A204.1 (cell line): ENCODE measurements at regions not wholly inside any gene's neighbourhood (a gene's known extent, or its start where the extent isn't known, plus 50 kb on each side); places are given as distances from the start of the nearest gene placed in this dataset.

Source experiments
- FAIRE-seq: peaks from 2 replicates; lab custom pipeline; 2012; peaks lifted over from hg19 to GRCh38; lab: Jason Lieb, UNC

DNA sequence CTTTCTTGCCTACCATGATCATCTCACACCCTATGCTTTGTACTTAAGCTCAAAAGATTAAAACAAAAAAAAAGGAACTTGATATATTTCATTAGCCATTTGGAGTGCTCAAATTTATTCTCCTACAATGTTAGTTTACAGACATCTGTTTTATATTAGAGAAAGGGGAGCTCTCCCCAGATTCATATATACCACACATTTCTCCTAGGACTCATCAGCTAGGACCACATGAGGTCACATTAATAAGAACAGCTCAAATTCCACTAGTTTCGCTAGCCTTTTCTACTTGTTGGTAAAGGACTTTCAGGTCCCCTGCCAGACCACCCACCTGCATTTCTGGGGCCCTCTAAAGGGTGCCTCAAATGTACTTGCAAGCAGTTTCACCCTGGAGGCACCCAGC, 151.2 kb upstream of the MMADHC start:
- FAIRE-seq, result no peak

DNA sequence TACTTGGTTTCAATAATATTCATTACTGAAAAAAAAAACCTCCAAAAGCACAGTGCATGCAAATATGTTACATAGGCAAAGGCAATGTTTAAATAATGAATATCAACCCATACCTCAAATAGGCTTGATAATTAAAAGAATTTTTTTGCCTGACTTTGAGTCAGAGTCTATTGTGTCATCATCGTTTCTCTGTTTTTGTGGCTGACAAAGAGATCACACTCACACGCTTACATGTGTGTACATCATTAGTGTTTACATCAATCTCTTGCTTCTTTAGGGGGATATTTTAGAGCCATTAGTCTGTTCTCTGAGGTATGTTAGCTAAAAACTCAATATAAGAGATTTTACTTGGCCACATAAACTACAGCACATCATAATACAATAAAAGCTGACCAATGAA, 150.3 kb upstream of the MMADHC start:
- FAIRE-seq, result no peak

DNA sequence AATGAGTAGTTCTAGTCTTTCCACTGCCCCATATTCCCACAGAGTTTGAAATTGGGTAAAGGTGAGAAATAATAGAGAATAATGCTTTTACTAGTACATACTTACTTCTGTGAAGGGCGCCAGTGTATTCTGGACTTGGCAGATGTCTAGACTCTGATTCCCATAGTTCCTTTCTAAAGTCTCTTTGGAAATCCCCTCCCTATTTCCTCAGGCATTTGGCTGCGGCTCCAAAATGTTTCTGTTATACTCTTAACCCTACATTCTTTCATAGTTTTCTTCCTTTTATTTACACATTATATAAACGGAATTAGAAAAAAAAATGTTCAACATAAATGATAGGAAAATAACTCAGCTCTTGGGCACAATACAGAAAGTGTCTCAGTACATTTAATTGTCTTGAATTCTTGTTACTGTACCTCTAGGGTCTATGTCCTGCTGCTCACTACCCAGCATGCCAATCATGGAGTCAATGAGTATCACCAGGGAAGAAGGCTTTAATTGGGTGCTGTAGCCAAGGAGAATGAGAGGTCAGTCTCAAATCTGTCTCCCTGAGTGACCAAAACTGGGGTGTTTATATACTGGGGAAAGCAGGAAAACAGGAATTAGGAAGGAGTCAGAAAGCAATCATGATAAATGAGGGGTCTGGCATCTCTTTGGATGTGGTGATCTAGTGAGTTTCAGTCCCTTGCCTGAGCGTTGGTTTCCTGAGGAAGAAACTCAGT, 147.8 kb upstream of the MMADHC start:
- FAIRE-seq, result no peak

DNA sequence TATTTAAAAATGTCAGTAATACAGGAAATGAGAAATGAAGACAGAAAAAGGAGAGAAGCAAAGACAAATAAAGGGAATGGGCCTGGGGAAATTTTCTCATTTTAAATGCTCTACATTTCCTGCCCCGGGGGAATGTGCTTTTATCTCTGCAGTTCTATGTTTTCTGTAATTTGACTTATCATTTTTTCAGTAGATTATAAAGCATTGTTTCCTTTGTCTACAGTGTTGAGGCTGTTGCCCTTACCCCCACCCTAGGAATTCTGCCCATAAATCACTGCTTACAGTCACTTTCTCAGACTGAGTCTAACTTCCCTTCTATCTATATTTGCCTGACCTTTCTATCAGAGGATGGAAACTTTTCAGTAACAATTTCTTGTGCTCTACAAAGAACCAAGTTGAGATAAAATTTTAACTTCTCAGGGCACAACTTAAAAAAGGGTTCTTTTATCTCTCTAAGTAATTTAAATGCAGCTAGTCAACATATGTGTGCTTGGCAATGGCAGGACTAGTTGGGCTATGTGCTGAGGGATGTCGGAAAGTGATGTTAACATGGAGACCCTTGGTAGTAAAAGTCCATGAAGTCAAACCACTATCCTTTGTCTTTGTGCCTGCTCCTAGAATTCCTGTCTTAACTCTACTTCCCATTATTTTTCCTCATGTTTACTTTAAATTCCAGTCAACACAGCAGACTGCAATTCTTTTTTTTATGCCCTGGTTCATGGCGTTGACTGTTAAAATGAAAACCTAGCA, 146.5 kb upstream of the MMADHC start:
- no peak for FAIRE-seq

DNA sequence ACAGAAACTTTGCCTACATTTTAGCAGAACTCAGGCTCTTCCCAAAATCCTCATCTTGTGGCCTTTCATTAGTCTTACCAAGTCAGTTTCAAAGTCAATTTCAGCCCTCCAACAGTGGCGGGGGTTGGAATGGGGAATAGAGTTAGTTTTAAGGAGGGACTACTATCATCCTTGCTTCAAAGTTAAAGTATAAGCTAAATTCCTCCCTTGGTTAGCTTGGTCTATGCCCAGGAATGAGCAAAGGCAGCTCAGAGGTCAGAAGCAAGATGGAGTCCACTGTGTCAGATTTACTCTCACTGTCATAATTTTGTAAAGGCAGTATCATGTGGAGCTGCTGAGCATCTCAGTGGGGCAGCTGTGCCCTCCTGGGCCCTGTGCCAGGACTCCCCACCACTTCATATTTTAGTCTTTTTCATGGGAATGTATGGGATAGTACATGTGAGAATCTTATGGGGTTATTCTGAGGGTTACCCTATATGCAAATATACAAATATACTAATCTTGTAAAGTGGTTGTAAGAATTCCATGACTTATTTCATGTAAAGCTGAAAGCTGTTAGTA, 145.2 kb upstream of the MMADHC start:
- FAIRE-seq, result no peak

DNA sequence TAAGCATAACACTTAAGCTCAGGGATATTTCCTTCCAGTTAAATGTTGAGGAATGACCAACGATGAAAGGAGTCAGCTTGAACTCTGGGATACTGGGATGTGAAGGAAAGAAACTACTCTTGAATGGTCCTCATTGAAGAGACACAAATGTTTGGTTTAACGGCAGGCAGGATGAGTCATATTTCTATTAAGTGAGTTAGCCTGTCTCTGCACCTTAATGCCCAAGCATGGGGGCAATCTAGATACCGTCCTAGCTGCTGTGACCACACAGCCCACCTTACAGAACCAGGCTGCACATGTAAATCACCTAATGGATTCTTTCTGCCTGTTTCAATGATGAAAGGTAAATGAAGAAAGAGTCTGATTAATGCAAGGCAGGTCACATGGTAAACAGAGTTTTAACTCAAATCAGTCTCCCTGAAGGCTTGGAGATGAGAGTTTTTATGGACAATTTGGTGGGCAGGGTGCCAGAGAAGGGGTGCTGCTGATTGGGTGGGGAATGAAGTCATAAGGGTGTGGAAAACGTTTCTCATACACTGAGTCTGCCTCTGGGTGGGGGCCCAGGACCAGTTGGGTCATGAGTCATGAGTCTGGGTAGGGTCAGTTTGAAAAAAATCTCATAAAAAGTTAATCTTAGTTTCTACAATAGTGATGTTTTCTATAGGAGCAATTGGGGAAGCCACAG, 144.6 kb upstream of the MMADHC start:
- no peak for FAIRE-seq

DNA sequence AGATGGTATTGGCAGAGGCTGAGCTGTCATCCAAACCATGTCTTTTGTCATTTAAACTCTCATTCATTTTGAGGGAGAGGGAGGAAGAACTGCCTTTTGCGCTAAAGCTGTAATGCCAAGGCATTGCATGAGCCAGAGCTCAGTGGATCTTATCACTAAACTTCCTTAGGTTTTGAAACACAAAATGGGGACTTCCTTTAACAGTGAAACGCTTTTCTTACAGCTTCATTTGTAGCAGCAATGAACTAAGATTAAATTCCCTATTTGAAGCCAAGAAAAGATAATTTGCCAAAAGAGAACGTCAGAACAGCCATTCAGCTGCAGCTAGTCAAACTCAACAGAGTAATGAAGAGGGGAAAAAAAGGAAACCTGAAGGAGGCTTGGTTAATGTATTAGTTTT, 143.5 kb upstream of the MMADHC start:
- no peak for FAIRE-seq

DNA sequence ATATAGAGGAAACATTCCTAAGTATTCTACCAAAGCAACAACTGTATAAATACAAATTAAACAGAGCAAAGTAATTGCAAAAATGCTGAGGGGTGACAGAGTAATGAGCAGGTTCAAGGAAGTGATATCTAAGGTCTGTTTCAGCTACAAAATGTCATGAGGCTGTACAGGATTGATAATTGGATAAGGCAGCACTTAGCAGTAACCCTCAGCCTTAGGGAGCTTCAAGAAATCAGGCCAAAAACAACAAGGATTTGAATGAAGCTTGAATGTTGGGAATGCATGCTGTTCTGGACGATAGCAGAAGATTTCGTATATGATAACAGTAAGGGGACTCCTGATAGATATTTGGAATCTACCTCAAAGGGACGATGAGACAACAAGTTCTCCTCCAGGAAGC, 142.0 kb upstream of the MMADHC start:
- FAIRE-seq, result no peak

DNA sequence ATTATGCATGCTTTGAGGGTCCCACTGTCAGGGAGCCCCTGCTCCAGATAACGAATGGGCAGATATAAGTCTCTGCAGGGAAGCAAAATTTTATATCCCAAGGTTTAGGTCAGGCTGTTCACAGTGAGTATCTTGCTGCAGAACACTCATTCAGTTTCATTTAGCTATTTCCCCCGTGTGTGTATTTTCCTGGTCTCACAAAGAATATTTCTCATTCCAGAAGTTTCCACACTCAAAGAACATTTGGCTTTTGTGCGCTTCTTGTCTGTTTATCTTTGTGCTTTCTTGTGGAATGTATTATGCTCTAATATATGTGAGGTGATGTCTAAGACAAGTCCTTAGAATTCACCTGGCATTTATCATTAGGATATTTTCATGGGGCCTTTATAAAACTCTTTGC, 140.4 kb upstream of the MMADHC start:
- no peak for FAIRE-seq

DNA sequence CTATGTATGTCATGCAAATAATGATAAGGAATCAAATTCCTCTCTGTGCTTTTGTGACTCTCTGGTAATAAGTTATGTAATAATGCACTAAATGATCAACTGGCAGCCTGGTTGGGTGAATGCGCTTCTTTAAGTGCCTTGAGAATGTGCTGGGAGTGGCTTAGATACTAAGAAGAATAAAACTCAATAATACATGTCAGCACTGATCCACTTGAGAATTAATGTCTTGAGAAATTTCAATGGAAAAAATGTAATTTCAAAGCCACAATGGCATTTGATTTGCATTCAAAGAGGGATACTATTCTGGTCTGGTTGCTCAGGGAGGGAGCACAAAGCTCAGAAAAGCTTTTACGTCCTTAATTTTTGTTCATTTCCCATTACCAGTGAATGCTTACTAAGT, 137.7 kb upstream of the MMADHC start:
- no peak for FAIRE-seq

DNA sequence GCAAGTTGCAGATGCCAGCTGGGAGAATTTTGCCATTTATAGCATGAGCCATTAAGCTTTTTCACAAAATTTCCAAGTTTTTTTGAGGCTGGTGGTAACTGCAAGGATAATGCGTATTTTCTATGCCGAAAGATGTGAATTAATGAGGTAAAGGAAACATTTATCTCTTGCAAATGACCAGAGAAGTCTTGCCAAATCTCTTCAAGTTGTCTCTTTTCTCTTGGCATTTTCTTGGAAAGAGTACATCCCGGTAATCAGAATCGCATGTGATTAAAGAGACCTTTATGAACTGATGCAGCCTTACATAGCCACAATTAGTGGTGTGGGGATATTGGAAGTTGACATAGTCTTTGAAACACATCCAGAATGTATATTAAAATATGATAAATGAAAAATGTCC, 136.5 kb upstream of the MMADHC start:
- FAIRE-seq, result no peak

DNA sequence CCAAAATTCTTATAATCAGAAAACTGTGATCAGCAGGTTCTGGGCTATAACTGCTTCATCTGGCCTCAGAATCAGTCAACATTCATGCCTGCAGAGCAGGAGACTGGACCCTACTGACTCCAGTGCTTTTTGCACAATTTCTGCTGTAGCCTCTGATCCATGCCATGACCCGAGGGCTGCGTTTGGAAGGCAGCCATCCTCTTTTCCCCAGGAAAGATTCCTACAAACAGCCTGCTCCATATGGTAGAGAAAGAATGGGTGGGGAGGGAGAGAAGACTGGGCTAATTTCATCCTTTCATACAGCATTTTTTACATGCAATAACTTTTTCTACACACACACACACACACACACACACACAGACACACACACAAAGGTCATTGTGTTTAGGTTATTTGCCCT, 133.0 kb upstream of the MMADHC start:
- FAIRE-seq, result no peak

DNA sequence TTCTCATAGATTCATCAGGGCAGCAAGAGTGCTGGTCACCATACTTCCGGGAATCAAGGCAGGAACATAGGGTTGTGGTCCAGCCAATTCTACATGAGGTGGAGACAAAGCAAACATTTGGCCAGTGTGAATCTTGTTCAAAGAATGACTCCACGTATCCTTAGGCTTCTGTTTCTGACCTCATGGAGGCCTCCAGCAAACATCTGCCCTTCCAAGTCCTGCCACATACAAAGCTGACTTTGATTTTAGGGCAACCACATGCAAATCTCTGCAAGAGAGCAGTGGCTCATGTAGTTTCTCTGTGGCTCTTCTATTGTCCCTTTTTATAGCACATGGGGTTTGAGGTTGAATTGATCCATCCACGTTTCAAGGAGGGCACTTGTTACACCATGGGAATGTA, 132.1 kb upstream of the MMADHC start:
- no peak for FAIRE-seq

DNA sequence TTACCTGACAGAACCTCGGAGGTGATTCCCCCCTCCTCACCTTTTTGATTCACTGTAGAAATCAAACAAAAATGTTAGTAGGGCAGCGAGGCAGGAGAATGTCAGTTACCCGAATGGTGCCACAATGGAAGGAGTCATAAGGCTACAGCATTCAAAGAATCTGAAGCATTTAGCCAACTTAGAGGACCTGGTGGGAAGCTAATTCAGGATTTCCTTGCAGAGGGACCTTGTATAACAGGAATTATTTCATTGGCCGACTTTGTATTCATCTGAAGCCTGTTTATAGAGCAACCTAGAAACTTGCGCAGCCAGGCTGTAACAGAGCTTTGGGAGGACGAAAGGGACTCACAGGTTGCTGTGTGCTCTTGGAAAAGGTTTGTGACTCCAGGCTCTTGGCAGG, 129.1 kb upstream of the MMADHC start:
- FAIRE-seq, result no peak

DNA sequence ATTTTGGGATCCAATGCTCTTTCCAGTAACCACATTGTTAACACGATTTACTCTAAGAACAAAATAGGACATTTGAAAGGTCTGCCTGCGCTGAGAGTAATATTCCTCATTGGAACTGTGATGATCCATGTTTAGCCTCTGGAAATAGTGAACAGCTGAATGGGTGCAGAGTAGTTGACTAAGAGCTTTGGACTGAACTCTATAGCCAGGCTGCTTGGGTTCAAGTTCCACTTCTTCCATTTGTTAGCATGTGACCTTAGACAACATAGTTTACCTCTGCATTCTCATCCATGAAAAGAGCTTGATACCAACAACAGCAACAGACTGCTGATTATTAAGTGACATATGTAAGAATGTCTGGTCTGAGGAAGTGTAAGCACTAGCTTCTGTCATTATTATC, 128.3 kb upstream of the MMADHC start:
- no peak for FAIRE-seq

DNA sequence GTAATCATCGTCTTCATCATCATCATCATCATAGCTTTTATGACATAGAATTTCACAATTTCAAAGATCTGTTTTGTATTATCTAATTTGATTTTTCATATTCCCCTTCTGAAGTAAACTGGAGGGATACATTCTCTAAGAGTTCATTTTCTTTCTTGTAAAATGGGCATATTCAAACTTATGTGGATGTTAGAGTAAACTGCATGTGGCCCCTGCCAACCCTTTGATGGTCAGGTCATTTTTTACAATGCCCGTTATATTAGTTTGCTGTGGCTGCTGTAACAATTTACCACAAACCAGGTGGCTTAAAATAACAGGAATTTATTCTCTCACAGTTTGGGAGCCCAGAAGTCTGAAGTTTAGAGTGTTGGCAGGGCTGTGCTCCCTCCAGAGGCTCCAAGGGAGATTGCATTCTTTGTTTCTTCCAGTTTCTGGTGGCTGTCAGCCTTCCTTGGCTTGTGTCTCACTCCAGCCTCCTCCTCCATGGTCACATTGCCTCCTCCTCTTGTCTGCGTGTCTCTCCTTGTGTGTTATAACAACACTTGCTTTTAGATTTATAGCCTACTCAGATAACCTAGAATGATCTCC, 127.5 kb upstream of the MMADHC start:
- no peak for FAIRE-seq

DNA sequence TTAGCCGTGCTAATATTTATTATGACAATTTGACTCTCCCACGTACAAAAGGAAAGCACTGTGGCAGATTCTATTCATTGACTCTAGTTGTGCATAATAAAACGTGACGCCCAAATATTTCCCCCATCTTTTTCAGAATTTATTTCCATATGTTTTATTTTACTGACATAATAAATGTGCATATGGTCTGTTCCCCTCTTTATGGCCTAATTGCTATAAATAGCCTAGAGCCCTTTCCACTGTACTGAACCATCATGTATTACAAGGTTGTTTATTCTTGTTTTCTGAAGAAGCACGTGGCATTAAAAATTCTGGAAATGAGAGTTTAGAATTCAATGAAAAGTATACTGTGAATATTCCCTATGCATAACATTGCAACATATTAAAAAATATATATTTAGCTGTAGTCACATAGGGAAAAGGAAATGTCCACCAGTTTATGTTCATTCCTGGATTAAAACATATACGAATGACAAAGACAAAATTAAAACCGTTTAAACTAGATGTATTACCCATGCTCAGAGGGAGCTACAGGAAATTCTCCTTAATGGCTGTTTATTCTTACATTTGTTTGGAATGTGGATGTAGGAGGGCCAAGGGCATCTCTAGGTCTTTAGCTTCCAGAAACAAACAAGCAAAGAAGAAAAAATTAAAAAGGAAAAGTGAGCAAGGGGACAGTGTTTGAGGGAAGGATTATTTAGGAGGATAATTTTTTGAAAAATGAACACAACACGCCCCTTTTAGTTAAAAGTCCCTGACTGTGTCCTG, 122.1 kb upstream of the MMADHC start:
- no peak for FAIRE-seq

DNA sequence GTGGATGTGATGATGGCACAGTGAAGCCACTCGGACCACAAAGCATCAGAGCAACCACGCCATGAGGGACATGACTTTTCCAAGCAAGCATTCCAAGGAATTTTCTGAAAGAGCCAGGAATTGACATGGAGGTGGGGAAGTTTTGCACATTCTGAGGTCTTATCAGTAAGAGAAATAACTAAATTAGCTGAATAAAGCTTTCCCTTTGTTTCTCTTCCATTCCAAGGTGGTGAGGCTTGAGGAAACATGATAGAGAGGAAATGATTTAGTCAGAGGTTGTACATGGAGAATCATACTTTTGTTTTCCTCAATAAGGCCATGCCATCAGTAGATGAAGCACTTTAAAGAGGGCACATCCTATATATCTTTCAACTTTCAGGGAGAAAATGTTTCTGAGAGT, 115.7 kb upstream of the MMADHC start:
- no peak for FAIRE-seq

DNA sequence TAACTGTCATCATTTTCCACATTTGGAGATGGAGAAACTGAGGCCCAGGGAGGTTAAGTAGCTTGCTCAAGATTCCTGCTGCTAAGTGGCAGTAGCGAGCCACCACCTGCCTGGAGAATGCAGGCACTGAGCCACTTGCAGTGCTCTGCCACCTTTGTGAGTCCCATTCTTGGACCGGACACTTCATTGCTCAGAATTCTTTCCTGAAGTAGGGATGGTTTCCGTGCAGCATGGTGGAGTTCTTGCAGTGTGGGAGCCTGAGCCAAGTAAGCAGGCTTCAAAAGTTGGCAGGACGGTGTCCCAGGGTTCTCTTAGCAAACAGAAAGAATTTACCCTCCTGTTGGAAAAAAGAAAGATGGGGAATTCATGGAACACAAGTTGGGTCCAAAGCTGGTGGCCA, 115.0 kb upstream of the MMADHC start:
- no peak for FAIRE-seq

DNA sequence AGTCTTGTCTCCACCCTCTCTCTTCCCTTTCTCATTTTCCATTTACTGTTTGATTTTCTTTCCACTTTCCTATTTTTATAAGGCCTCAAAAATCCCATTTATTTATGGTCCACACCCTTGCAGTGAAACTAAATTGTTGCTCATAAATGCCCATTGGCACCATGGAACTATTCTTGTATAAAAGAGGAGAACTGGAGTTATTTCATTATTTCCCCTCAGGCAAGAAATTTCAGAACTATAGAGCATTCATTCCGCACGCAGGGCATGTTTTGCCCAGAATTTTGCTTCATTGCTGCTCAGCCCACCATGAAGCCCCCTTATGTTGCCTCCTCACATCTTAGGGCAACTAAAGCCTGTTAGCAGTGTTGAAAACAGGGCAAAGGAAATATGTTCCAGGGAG, 113.7 kb upstream of the MMADHC start:
- FAIRE-seq, result no peak

DNA sequence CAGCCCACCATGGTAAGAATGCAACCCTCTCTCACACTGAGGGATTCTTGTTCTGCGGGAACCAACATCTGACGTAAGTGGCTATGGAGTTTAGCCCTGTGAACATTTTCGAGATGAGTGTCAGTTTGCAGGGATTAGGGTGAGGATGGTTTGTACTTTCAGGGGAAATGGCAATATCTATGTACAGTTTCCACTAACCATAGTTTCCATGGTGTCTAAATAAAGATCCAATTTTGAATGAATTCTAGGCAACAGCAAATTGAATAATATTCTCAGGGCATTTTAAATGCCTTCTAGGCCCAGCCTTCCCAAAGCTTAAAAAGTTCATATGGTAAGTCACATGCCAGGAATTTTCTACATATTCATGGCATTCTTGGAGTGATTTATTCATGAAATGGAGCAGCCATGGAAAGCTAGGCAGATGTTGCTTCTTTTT, 105.4 kb upstream of the MMADHC start:
- no peak for FAIRE-seq

DNA sequence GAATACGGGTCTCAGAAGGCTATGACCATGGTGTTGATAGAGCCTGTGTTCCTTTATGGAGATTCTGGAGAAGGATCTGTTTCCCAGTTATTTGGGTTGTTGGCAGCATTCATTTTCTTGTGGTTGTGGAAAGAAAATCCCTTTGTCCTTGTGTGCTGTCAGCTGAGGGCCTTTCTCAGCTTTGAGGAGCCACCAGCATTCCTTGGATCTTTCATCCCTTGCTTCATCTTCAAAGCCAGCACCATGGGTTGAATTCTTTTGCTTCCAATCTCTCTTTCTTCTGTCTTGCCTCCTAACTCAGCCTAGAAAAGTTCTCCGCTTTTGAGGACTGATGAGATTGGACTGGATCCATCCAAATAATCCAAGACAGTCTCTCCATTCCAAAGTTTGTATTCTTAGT, 103.2 kb upstream of the MMADHC start:
- no peak for FAIRE-seq
